Islet of Langerhans (tissue), 1 donor: ENCODE measurements at regions not wholly inside any gene's neighbourhood (a gene's known extent, or its start where the extent isn't known, plus 50 kb on each side); places are given as distances from the start of the nearest gene placed in this dataset.

Experiments used
- FAIRE-seq: peaks from one replicate; lab custom pipeline; 2011; peaks lifted over from hg19 to GRCh38; lab: Jason Lieb, UNC

GRCh38 chr22:48689206-48689605 is 1138.5 kb downstream of the BRD1 start:
- no peak for FAIRE-seq

- FAIRE-seq: no peak
Observed at GRCh38 chr22:48688366-48688765, 1139.3 kb downstream of the BRD1 start.

GRCh38 chr22:48687606-48688005 is 1140.1 kb downstream of the BRD1 start:
- no peak for FAIRE-seq

- no peak for FAIRE-seq
Observed at GRCh38 chr22:48686694-48687302, 1140.9 kb downstream of the BRD1 start.

GRCh38 chr22:48685767-48686166 is 1141.9 kb downstream of the BRD1 start:
- FAIRE-seq: no peak

GRCh38 chr22:48683640-48684039 is 1144.0 kb downstream of the BRD1 start:
- FAIRE-seq: no peak

GRCh38 chr22:48682504-48682903 is 1145.2 kb downstream of the BRD1 start:
- FAIRE-seq: no peak

GRCh38 chr22:48680601-48681000 is 1147.1 kb downstream of the BRD1 start:
- FAIRE-seq: no peak

GRCh38 chr22:48679656-48680555 is 1147.8 kb downstream of the BRD1 start:
- no peak for FAIRE-seq

GRCh38 chr22:48678171-48679135 is 1149.2 kb downstream of the BRD1 start:
- FAIRE-seq: no peak

- FAIRE-seq: no peak
Observed at GRCh38 chr22:48677621-48678020, 1150.1 kb downstream of the BRD1 start.

- no peak for FAIRE-seq
Observed at GRCh38 chr22:48677168-48677520, 1150.5 kb downstream of the BRD1 start.

GRCh38 chr22:48676266-48677167 is 1151.2 kb downstream of the BRD1 start:
- no peak for FAIRE-seq

- FAIRE-seq: no peak
Observed at GRCh38 chr22:48675830-48676145, 1151.9 kb downstream of the BRD1 start.

GRCh38 chr22:48675141-48675829 is 1152.4 kb downstream of the BRD1 start:
- FAIRE-seq: no peak

GRCh38 chr22:48673806-48674500 is 1153.7 kb downstream of the BRD1 start:
- FAIRE-seq: no peak

- no peak for FAIRE-seq
Observed at GRCh38 chr22:48672387-48672786, 1155.3 kb downstream of the BRD1 start.

- FAIRE-seq: no peak
Observed at GRCh38 chr22:48670731-48671130, 1156.9 kb downstream of the BRD1 start.

- no peak for FAIRE-seq
Observed at GRCh38 chr22:48669986-48670716, 1157.5 kb downstream of the BRD1 start.

- FAIRE-seq: no peak
Observed at GRCh38 chr22:48669226-48669625, 1158.4 kb downstream of the BRD1 start.
